ENCODE measurements at regions not wholly inside any gene's neighbourhood (a gene's known extent, or its start where the extent isn't known, plus 50 kb on each side); places are given as distances from the start of the nearest gene placed in this dataset.

GRCh38 chr7:18243731-18244130, 216.1 kb upstream of the PRPS1L1 start:
- no peak for DNase-seq (ENCODE audit: low read depth in 3 of 3)

GRCh38 chr7:18250133-18250532, 222.5 kb upstream of the PRPS1L1 start:
- DNase-seq (ENCODE audit: low read depth in 3 of 3): no peak

- DNase-seq (ENCODE audit: low read depth in 3 of 3): no peak
Measured at GRCh38 chr7:18257711-18258110, 230.1 kb upstream of the PRPS1L1 start.

GRCh38 chr7:18262058-18262457, 233.5 kb upstream of the HDAC9 start:
- DNase-seq (ENCODE audit: low read depth in 3 of 3): no peak

GRCh38 chr7:18265611-18266281, 229.8 kb upstream of the HDAC9 start:
- no peak for DNase-seq (ENCODE audit: low read depth in 3 of 3)

- DNase-seq (ENCODE audit: low read depth in 3 of 3): no peak
Measured at GRCh38 chr7:18268571-18268970, 227.0 kb upstream of the HDAC9 start.

GRCh38 chr7:18276380-18276779, 219.2 kb upstream of the HDAC9 start:
- DNase-seq (ENCODE audit: low read depth in 3 of 3): no peak

GRCh38 chr7:18278316-18278715, 217.2 kb upstream of the HDAC9 start:
- DNase-seq (ENCODE audit: low read depth in 3 of 3): no peak

GRCh38 chr7:18283045-18283444, 212.5 kb upstream of the HDAC9 start:
- DNase-seq (ENCODE audit: low read depth in 3 of 3): no peak

GRCh38 chr7:18287482-18287881, 208.1 kb upstream of the HDAC9 start:
- DNase-seq (ENCODE audit: low read depth in 3 of 3): no peak

GRCh38 chr7:18288322-18289037, 207.1 kb upstream of the HDAC9 start:
- DNase-seq (ENCODE audit: low read depth in 3 of 3): no peak

GRCh38 chr7:18289788-18290187, 205.8 kb upstream of the HDAC9 start:
- DNase-seq (ENCODE audit: low read depth in 3 of 3): no peak

GRCh38 chr7:18290223-18290622, 205.3 kb upstream of the HDAC9 start:
- DNase-seq (ENCODE audit: low read depth in 3 of 3): no peak

GRCh38 chr7:18290865-18291264, 204.7 kb upstream of the HDAC9 start:
- no peak for DNase-seq (ENCODE audit: low read depth in 3 of 3)

- DNase-seq (ENCODE audit: low read depth in 3 of 3): no peak
Measured at GRCh38 chr7:18292584-18292983, 203.0 kb upstream of the HDAC9 start.

- DNase-seq (ENCODE audit: low read depth in 3 of 3): no peak
Measured at GRCh38 chr7:18293759-18294158, 201.8 kb upstream of the HDAC9 start.

GRCh38 chr7:18294411-18294810, 201.1 kb upstream of the HDAC9 start:
- DNase-seq (ENCODE audit: low read depth in 3 of 3): no peak

GRCh38 chr7:18295781-18296423, 199.6 kb upstream of the HDAC9 start:
- no peak for DNase-seq (ENCODE audit: low read depth in 3 of 3)

- no peak for DNase-seq (ENCODE audit: low read depth in 3 of 3)
Measured at GRCh38 chr7:18302097-18302496, 193.5 kb upstream of the HDAC9 start.

GRCh38 chr7:18305866-18306265, 189.7 kb upstream of the HDAC9 start:
- no peak for DNase-seq (ENCODE audit: low read depth in 3 of 3)

GRCh38 chr7:18306696-18307095, 188.9 kb upstream of the HDAC9 start:
- no peak for DNase-seq (ENCODE audit: low read depth in 3 of 3)

GRCh38 chr7:18308938-18309337, 186.6 kb upstream of the HDAC9 start:
- no peak for DNase-seq (ENCODE audit: low read depth in 3 of 3)

GRCh38 chr7:18312482-18312881, 183.1 kb upstream of the HDAC9 start:
- no peak for DNase-seq (ENCODE audit: low read depth in 3 of 3)
